Retina (tissue), 1 donor: ENCODE measurements at regions not wholly inside any gene's neighbourhood (a gene's known extent, or its start where the extent isn't known, plus 50 kb on each side); places are given as distances from the start of the nearest gene placed in this dataset.
"Not testable (repeated sequence)": the region's sequence is repeated elsewhere in the genome, so short reads cannot be mapped to it uniquely, and the experiment has no call there.

Experiments used
- DNase-seq: peaks from one replicate; pipeline ENCODE4 v3.0.0-alpha.2; 2016

GRCh38 chr9:120338340-120338739 lies 241.6 kb downstream of the CDK5RAP2 start:
- no peak for DNase-seq

- DNase-seq, result no peak
Observed at GRCh38 chr9:120337131-120337530, 242.8 kb downstream of the CDK5RAP2 start.

- no peak for DNase-seq
Observed at GRCh38 chr9:120336753-120337090, 243.2 kb downstream of the CDK5RAP2 start.

GRCh38 chr9:120336021-120336752 lies 243.8 kb downstream of the CDK5RAP2 start:
- DNase-seq, result no peak

GRCh38 chr9:120331913-120332312 lies 248.1 kb downstream of the CDK5RAP2 start:
- DNase-seq, result no peak

- no peak for DNase-seq
Observed at GRCh38 chr9:120330031-120330430, 249.9 kb downstream of the CDK5RAP2 start.

GRCh38 chr9:120327322-120327721 lies 252.6 kb downstream of the CDK5RAP2 start:
- no peak for DNase-seq

- DNase-seq, result no peak
Observed at GRCh38 chr9:120326049-120326693, 253.8 kb downstream of the CDK5RAP2 start.

GRCh38 chr9:120324996-120325642 lies 254.8 kb downstream of the CDK5RAP2 start:
- DNase-seq, result no peak

- no peak for DNase-seq
Observed at GRCh38 chr9:120324461-120324860, 255.5 kb downstream of the CDK5RAP2 start.

- no peak for DNase-seq
Observed at GRCh38 chr9:120323125-120323524, 256.8 kb downstream of the CDK5RAP2 start.

- DNase-seq, result no peak
Observed at GRCh38 chr9:120319452-120319851, 260.5 kb downstream of the CDK5RAP2 start.

GRCh38 chr9:120315154-120315553 lies 264.8 kb downstream of the CDK5RAP2 start:
- DNase-seq, result no peak

- DNase-seq, result no peak
Observed at GRCh38 chr9:120312031-120312430, 267.9 kb downstream of the CDK5RAP2 start.

GRCh38 chr9:120310035-120310434 lies 269.9 kb downstream of the CDK5RAP2 start:
- DNase-seq, result no peak

GRCh38 chr9:120308495-120308894 lies 271.5 kb downstream of the CDK5RAP2 start:
- DNase-seq, result no peak

GRCh38 chr9:120307599-120307998 lies 272.4 kb downstream of the CDK5RAP2 start:
- DNase-seq, result no peak

GRCh38 chr9:120306561-120306960 lies 273.4 kb downstream of the CDK5RAP2 start:
- DNase-seq, result no peak

- DNase-seq, result no peak
Observed at GRCh38 chr9:120306088-120306487, 273.9 kb downstream of the CDK5RAP2 start.

GRCh38 chr9:120304896-120305295 lies 275.1 kb downstream of the CDK5RAP2 start:
- not testable (repeated sequence) for DNase-seq

- no peak for DNase-seq
Observed at GRCh38 chr9:120303519-120303918, 276.4 kb downstream of the CDK5RAP2 start.

- DNase-seq, result no peak
Observed at GRCh38 chr9:120299785-120300184, 280.2 kb downstream of the CDK5RAP2 start.

- DNase-seq, result no peak
Observed at GRCh38 chr9:120294003-120294402, 286.0 kb downstream of the CDK5RAP2 start.

- DNase-seq, result no peak
Observed at GRCh38 chr9:120292606-120293005, 287.4 kb downstream of the CDK5RAP2 start.
